DOHH2 (cell line): ENCODE measurements at regions not wholly inside any gene's neighbourhood (a gene's known extent, or its start where the extent isn't known, plus 50 kb on each side); places are given as distances from the start of the nearest gene placed in this dataset.
"Not testable (repeated sequence)": the region's sequence is repeated elsewhere in the genome, so short reads cannot be mapped to it uniquely, and the experiment has no call there.

ENCODE experiments used
- CTCF ChIP-seq: fragments of 200-600 bp; sonication (generic); IDR thresholded peaks from one replicate; pipeline ENCODE4 v1.5.1; 2014; ENCODE audit warnings: antibody characterized with exemption, mild to moderate bottlenecking, low read depth, low read length; ENCODE audit not compliant: poor library complexity, severe bottlenecking
- EZH2phosphoT487 ChIP-seq: fragments of 200-600 bp; sonication (generic); IDR thresholded peaks from 2 replicates; pipeline ENCODE4 v1.6.1; 2017; ENCODE audit warnings: borderline replicate concordance, mild to moderate bottlenecking, antibody characterized with exemption, low read length, moderate library complexity, mixed read lengths

GRCh38 chr5:124916313-124916712 is 169.9 kb upstream of the ZNF608 start:
- TF ChIP-seq CTCF, EZH2phosphoT487: not testable (repeated sequence)
